Fibroblast of upper back skin (primary cell): ENCODE measurements at regions not wholly inside any gene's neighbourhood (a gene's known extent, or its start where the extent isn't known, plus 50 kb on each side); places are given as distances from the start of the nearest gene placed in this dataset.

Experiments
- DNase-seq: peaks from one replicate; pipeline ENCODE4 v3.0.0-alpha.2; 2013

- DNase-seq, result no peak
These were observed 102.9 kb downstream of the PFKFB3 start for GRCh38 chr10:6305401-6306321.

- no peak for DNase-seq
These were observed 104.2 kb downstream of the PFKFB3 start for GRCh38 chr10:6306917-6307316.

- no peak for DNase-seq
These were observed 107.1 kb downstream of the PFKFB3 start for GRCh38 chr10:6309816-6310215.

- DNase-seq, result no peak
These were observed 108.2 kb downstream of the PFKFB3 start for GRCh38 chr10:6310977-6311376.

GRCh38 chr10:6311700-6312330 lies 109.1 kb downstream of the PFKFB3 start:
- DNase-seq, result no peak

- no peak for DNase-seq
These were observed 109.9 kb downstream of the PFKFB3 start for GRCh38 chr10:6312636-6313035.

GRCh38 chr10:6313111-6313895 lies 110.6 kb downstream of the PFKFB3 start:
- DNase-seq, result peak; percentile 84

GRCh38 chr10:6314620-6315205 lies 112.0 kb downstream of the PFKFB3 start:
- DNase-seq, result no peak

GRCh38 chr10:6319119-6319518 lies 116.4 kb downstream of the PFKFB3 start:
- DNase-seq, result no peak

GRCh38 chr10:6320320-6321010 lies 117.7 kb downstream of the PFKFB3 start:
- no peak for DNase-seq

GRCh38 chr10:6321880-6322279 lies 119.1 kb downstream of the PFKFB3 start:
- peak; percentile 45 for DNase-seq

- no peak for DNase-seq
These were observed 120.1 kb downstream of the PFKFB3 start for GRCh38 chr10:6322805-6323204.

GRCh38 chr10:6327961-6328698 lies 125.4 kb downstream of the PFKFB3 start:
- no peak for DNase-seq

- no peak for DNase-seq
These were observed 126.1 kb downstream of the PFKFB3 start for GRCh38 chr10:6328699-6329423.

GRCh38 chr10:6333086-6333485 lies 130.4 kb downstream of the PFKFB3 start:
- DNase-seq, result peak; percentile 6

- no peak for DNase-seq
These were observed 131.2 kb downstream of the PFKFB3 start for GRCh38 chr10:6333973-6334372.

GRCh38 chr10:6336016-6336415 lies 133.3 kb downstream of the PFKFB3 start:
- DNase-seq, result no peak

GRCh38 chr10:6337382-6337781 lies 134.7 kb downstream of the PFKFB3 start:
- DNase-seq, result no peak

GRCh38 chr10:6338361-6338760 lies 135.6 kb downstream of the PFKFB3 start:
- no peak for DNase-seq

GRCh38 chr10:6339891-6340290 lies 137.2 kb downstream of the PFKFB3 start:
- no peak for DNase-seq

- no peak for DNase-seq
These were observed 139.5 kb downstream of the PFKFB3 start for GRCh38 chr10:6342096-6342685.
